Activated CD4-positive, alpha-beta T cell treated with anti-CD3 and anti-CD28 coated beads for 24 hours (primary cell): ENCODE measurements at regions not wholly inside any gene's neighbourhood (a gene's known extent, or its start where the extent isn't known, plus 50 kb on each side); places are given as distances from the start of the nearest gene placed in this dataset.
"Not testable (repeated sequence)": the region's sequence is repeated elsewhere in the genome, so short reads cannot be mapped to it uniquely, and the experiment has no call there.

ENCODE experiments used
- DNase-seq, 2 donors: peaks; one replicate each; pipeline ENCODE4 v3.0.0-alpha.2; 2020; ENCODE audit warnings: low read depth in 2 of 2

- DNase-seq = no peak
These were observed 511.4 kb downstream of the RNF144A start for GRCh38 chr2:7428454-7429204.

GRCh38 chr2:7429733-7430132, 512.5 kb downstream of the RNF144A start:
- no peak for DNase-seq

GRCh38 chr2:7430421-7430868, 513.2 kb downstream of the RNF144A start:
- DNase-seq = no peak

GRCh38 chr2:7430869-7431641, 513.8 kb downstream of the RNF144A start:
- no peak for DNase-seq

- DNase-seq = no peak
These were observed 515.2 kb downstream of the RNF144A start for GRCh38 chr2:7432436-7432835.

GRCh38 chr2:7436096-7436906, 519.1 kb downstream of the RNF144A start:
- DNase-seq = no peak

GRCh38 chr2:7437141-7437540, 519.9 kb downstream of the RNF144A start:
- DNase-seq = no peak

GRCh38 chr2:7437716-7438632, 520.8 kb downstream of the RNF144A start:
- DNase-seq = no peak

- no peak for DNase-seq
These were observed 521.6 kb downstream of the RNF144A start for GRCh38 chr2:7438855-7439254.

- DNase-seq = no peak
These were observed 523.8 kb downstream of the RNF144A start for GRCh38 chr2:7440977-7441376.

GRCh38 chr2:7441841-7442240, 524.6 kb downstream of the RNF144A start:
- DNase-seq = not testable (repeated sequence)

- no peak for DNase-seq
These were observed 527.4 kb downstream of the RNF144A start for GRCh38 chr2:7444626-7445025.

- DNase-seq = no peak
These were observed 531.5 kb downstream of the RNF144A start for GRCh38 chr2:7448578-7449264.

GRCh38 chr2:7449298-7449697, 532.1 kb downstream of the RNF144A start:
- no peak for DNase-seq

GRCh38 chr2:7450188-7450832, 533.1 kb downstream of the RNF144A start:
- DNase-seq = no peak

GRCh38 chr2:7450833-7451190, 533.6 kb downstream of the RNF144A start:
- no peak for DNase-seq

GRCh38 chr2:7452110-7452876, 535.1 kb downstream of the RNF144A start:
- no peak for DNase-seq

- no peak for DNase-seq
These were observed 537.4 kb downstream of the RNF144A start for GRCh38 chr2:7454592-7454991.

GRCh38 chr2:7456762-7457161, 539.5 kb downstream of the RNF144A start:
- no peak for DNase-seq
